GM12891 (cell line): ENCODE measurements at regions not wholly inside any gene's neighbourhood (a gene's known extent, or its start where the extent isn't known, plus 50 kb on each side); places are given as distances from the start of the nearest gene placed in this dataset.

Source experiments
- DNase-seq: peaks from one replicate; pipeline ENCODE4 v3.0.0; 2011; ENCODE audit warnings: low spot score; ENCODE audit not compliant: insufficient read length
- FAIRE-seq: peaks from 2 replicates; lab custom pipeline; 2011; peaks lifted over from hg19 to GRCh38; lab: Jason Lieb, UNC
- PAX5 ChIP-seq: IDR thresholded peaks from 2 replicates; pipeline ENCODE4 v1.6.1; 2011; ENCODE audit warnings: low read length, moderate library complexity, mild to moderate bottlenecking; ENCODE audit not compliant: insufficient read depth, severe bottlenecking
- POLR2A ChIP-seq: IDR thresholded peaks from 2 replicates; pipeline ENCODE4 v1.6.1; 2011; ENCODE audit warnings: low read depth, low read length, control low read depth
- POLR2AphosphoS5 ChIP-seq: IDR thresholded peaks from 2 replicates; pipeline ENCODE4 v1.6.1; 2011; ENCODE audit warnings: low read depth, low read length, control low read depth
- POU2F2 ChIP-seq: IDR thresholded peaks from 2 replicates; pipeline ENCODE4 v1.6.1; 2011; ENCODE audit warnings: low read depth, mild to moderate bottlenecking, control low read depth, low read length, moderate library complexity
- SPI1 ChIP-seq: IDR thresholded peaks from 2 replicates; pipeline ENCODE4 v1.6.1; 2011; ENCODE audit warnings: low read depth, low read length, control low read depth
- TAF1 ChIP-seq: IDR thresholded peaks from 2 replicates; pipeline ENCODE4 v1.6.1; 2011; ENCODE audit warnings: low read depth, low read length, control low read depth

DNA sequence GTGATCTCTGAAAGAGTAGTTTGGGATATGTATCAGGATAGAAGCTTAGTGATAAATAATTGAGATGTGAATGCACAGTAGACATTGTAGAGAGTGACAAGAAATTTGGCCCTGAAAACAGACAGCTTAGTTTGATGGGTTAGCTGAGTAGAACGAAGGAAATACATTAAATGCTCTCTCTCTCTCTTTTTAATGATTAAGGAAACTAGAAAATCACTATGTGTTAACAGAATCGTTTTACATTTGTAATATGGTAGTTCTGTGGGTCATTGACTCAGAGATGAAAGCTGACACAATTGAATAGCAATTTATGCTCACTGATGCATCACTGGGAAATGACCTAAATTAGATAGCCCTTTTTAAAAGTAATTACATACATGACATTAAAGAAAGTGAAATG, 739.8 kb upstream of the PTPRD start:
- TF ChIP-seq POLR2A (no peak), SPI1 (no peak), POLR2AphosphoS5 (no peak), PAX5 (no peak), TAF1 (no peak), POU2F2 (no peak)
- DNase-seq (no peak), FAIRE-seq (no peak)

- FAIRE-seq (no peak), DNase-seq (no peak)
- TF ChIP-seq SPI1 (no peak), POLR2AphosphoS5 (no peak), TAF1 (no peak), POU2F2 (no peak), POLR2A (no peak), PAX5 (no peak)
Measured at GRCh38 chr9:11356067-11356466, 743.3 kb upstream of the PTPRD start.

GRCh38 chr9:11366585-11367129, 753.9 kb upstream of the PTPRD start:
- no peak for FAIRE-seq
- DNase-seq: no peak
- TF ChIP-seq POU2F2 (no peak), TAF1 (no peak), POLR2AphosphoS5 (no peak), SPI1 (no peak), PAX5 (no peak), POLR2A (no peak)

GRCh38 chr9:11374926-11375325, 762.1 kb upstream of the PTPRD start:
- TF ChIP-seq POLR2A (no peak), POLR2AphosphoS5 (no peak), SPI1 (no peak), PAX5 (no peak), TAF1 (no peak), POU2F2 (no peak)
- no peak for FAIRE-seq
- DNase-seq: no peak

DNA sequence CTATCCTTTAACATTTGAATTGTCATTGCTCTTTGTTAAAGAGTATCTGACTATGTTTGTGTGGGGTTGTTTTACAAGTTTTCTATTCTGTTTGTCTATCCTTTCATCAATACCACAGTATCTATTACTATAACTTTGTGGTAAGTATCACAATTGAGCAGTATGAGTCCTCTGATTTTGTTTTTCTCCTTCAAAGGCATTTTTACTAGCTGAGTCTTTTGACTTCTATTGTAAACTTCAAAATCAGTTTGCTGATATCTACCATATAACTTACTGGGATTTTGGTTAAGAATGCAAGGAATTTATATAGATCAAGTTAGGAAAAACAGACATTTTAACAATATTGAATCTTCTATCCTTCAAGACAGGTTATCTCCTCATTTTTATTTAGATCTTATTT, 789.8 kb upstream of the PTPRD start:
- DNase-seq (no peak), FAIRE-seq (no peak)
- no peak for TF ChIP-seq POU2F2
- no peak for TF ChIP-seq TAF1
- TF ChIP-seq POLR2AphosphoS5: no peak
- TF ChIP-seq POLR2A: no peak
- TF ChIP-seq PAX5: no peak
- no peak for TF ChIP-seq SPI1

GRCh38 chr9:11414241-11414640, 801.4 kb upstream of the PTPRD start:
- DNase-seq (no peak), FAIRE-seq (no peak)
- TF ChIP-seq PAX5: no peak
- TF ChIP-seq SPI1: no peak
- TF ChIP-seq POLR2AphosphoS5: no peak
- no peak for TF ChIP-seq POLR2A
- TF ChIP-seq TAF1: no peak
- no peak for TF ChIP-seq POU2F2

GRCh38 chr9:11417782-11418181, 805.0 kb upstream of the PTPRD start:
- TF ChIP-seq TAF1 (no peak), POU2F2 (no peak), PAX5 (no peak), POLR2A (no peak), POLR2AphosphoS5 (no peak), SPI1 (no peak)
- DNase-seq: no peak
- FAIRE-seq: no peak

DNA sequence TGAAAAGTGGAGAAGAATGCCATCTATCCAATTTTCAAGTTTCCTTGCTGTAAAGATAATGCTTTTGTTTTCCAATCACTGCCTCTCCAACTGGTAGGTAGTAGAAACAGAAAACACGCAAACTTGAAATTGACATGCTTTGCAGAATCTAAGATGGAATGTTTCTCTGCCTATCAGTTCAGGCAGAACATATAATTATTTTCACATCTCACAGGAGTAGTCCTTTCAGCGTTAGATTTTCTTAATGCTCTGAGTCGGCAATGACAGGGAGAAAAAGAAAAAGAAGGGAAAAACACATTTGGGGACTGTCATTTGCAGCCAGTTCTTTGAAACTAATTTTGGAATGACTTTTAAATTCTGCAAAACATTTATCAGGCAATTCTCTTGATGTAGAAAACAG, 818.7 kb upstream of the PTPRD start:
- no peak for DNase-seq
- TF ChIP-seq TAF1 (no peak), POLR2AphosphoS5 (no peak), PAX5 (no peak), POLR2A (no peak), SPI1 (no peak), POU2F2 (no peak)
- no peak for FAIRE-seq

GRCh38 chr9:11432361-11432760, 819.6 kb upstream of the PTPRD start:
- FAIRE-seq (no peak), DNase-seq (no peak)
- TF ChIP-seq TAF1 (no peak), SPI1 (no peak), POLR2A (no peak), PAX5 (no peak), POU2F2 (no peak), POLR2AphosphoS5 (no peak)

DNA sequence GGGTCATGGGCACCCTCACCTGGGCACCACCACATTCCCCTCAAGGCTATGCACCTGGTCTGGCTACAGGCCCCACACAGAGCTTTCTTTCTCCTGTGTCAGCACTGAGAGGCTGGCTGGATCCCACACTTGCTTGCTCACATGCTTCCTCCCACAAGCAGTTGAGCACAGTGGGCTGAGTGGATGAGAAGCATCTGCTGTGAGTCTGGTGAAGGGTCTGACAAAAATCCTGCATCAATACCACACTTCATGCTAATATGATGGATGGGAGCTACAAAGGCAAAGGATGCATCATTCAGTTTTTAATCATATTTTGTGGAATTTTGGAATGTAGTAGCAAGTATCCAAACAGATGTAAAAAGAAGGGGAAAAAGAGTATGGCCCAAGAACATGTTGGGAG, 830.8 kb upstream of the PTPRD start:
- no peak for TF ChIP-seq POLR2AphosphoS5
- TF ChIP-seq SPI1: no peak
- TF ChIP-seq POLR2A: no peak
- no peak for TF ChIP-seq POU2F2
- no peak for TF ChIP-seq TAF1
- no peak for TF ChIP-seq PAX5
- no peak for DNase-seq
- no peak for FAIRE-seq
